ENCODE measurements at regions not wholly inside any gene's neighbourhood (a gene's known extent, or its start where the extent isn't known, plus 50 kb on each side); places are given as distances from the start of the nearest gene placed in this dataset.

GRCh38 chr20:24743641-24744040, 205.4 kb upstream of the CST7 start:
- TF ChIP-seq ZFX (IDR thresholded peaks at IDR 0.05): no peak
- no peak for TF ChIP-seq CTCF (conservative IDR thresholded peaks at IDR 0.05)

All from C4-2B (cell line).